Omental fat pad (tissue), 3 donors: ENCODE measurements at regions not wholly inside any gene's neighbourhood (a gene's known extent, or its start where the extent isn't known, plus 50 kb on each side); places are given as distances from the start of the nearest gene placed in this dataset.

Experiments used
- ATAC-seq: fragments of 150-250 bp; one replicate; pipeline ENCODE4 v1.9.1; 2016; ENCODE audit warnings: mild to moderate bottlenecking, moderate library complexity; ENCODE audit not compliant: low FRiP score
- DNase-seq: peaks from one replicate; pipeline ENCODE4 v3.0.0-alpha.2; 2019; ENCODE audit warnings: low spot score
- TF ChIP-seq, protein P1 (sequence below), 3 donors: fragments of 450-650 bp; IDR thresholded peaks; one replicate each; pipeline ENCODE4 v1.5.1; 2016 to 2017; ENCODE audit warnings: antibody characterized with exemption in 3 of 3, mild to moderate bottlenecking in 3 of 3, moderate library complexity in 2 of 3

DNA sequence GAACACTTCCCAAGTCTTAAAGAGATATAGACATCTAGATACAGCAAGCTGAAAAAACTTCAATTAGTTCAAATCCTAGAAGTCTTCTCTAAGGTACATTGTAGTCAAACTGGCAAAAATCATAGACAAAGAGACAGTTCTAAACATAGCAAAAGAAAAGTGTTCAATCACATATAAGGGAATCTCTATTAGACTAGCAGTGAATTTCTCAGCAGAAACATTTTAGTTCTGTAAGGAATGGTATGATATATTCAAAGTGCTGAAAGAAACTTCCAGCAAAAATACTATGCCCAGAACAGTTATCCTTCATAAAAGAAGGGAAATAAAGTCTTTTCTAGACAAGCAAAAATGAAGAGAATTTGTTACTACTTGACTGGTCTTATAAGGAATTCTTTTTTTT lies 186.3 kb upstream of the SYNCRIP start:
- no peak for ATAC-seq
- no peak for DNase-seq
- TF ChIP-seq, protein P1, sequence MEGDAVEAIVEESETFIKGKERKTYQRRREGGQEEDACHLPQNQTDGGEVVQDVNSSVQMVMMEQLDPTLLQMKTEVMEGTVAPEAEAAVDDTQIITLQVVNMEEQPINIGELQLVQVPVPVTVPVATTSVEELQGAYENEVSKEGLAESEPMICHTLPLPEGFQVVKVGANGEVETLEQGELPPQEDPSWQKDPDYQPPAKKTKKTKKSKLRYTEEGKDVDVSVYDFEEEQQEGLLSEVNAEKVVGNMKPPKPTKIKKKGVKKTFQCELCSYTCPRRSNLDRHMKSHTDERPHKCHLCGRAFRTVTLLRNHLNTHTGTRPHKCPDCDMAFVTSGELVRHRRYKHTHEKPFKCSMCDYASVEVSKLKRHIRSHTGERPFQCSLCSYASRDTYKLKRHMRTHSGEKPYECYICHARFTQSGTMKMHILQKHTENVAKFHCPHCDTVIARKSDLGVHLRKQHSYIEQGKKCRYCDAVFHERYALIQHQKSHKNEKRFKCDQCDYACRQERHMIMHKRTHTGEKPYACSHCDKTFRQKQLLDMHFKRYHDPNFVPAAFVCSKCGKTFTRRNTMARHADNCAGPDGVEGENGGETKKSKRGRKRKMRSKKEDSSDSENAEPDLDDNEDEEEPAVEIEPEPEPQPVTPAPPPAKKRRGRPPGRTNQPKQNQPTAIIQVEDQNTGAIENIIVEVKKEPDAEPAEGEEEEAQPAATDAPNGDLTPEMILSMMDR (IDR thresholded peaks at IDR 0.05) = no peak

DNA sequence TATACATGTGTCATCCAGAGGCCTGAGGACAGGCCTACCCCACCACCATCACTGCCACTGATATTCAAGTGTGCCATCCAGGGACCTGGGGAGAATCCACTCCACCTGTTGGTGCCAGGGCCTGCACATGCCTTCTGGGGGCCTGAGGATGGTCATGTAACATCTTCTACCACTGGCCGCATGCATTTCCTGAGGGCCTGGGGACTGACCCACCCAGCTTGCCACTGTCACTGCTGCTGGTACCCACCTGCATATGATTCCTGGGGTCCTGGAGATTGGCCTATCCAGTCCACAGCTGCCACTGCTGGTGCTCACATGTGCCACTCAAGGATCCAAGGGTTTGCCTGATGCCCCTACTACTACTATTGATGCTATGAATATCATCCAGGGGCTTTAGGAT lies 184.3 kb upstream of the SYNCRIP start:
- TF ChIP-seq, protein P1 (IDR thresholded peaks at IDR 0.05) = no peak
- no peak for ATAC-seq
- no peak for DNase-seq

DNA sequence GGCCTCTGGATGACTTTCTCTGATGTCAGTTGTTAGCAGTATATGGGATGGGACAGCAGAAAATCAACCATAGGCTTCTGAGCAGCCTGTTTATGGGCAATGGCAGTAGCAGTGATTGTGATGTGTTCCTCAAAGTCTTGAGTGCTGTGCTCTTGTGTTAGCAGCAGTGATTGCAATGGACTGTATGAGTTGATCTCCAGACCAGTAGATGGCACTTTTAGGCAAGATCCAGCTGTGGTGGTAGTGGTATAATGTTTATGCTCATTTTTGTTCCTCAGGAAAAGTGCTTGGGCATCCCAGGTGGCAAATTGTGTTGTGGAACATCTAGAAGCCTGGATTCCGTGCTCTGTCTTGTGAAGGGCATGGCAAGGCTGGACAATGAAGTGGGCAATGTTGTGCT lies 181.6 kb upstream of the SYNCRIP start:
- DNase-seq (no peak), ATAC-seq (no peak)
- TF ChIP-seq, protein P1 (IDR thresholded peaks at IDR 0.05) = no peak

DNA sequence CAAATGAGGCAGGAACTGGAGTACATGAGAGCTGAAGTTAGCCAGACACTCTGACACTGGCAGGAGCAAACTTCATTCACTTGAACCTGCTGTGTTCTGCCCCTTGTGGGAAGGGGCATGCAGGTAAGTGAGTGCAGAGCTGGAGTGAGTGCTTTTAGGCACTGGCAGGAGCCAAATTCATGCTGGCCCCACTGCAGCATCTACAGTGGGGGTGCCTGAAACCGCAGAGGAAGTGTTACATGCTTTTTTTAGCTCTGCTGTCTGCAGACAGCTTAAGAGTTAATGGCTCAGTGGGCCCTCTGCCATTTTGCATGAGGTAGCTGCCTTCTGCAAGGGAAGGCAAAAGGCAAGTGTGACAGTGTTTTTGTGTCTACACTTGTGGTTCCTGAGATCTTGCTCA lies 167.9 kb upstream of the SYNCRIP start:
- TF ChIP-seq, protein P1 (IDR thresholded peaks at IDR 0.05) = no peak
- DNase-seq (no peak), ATAC-seq (no peak)

DNA sequence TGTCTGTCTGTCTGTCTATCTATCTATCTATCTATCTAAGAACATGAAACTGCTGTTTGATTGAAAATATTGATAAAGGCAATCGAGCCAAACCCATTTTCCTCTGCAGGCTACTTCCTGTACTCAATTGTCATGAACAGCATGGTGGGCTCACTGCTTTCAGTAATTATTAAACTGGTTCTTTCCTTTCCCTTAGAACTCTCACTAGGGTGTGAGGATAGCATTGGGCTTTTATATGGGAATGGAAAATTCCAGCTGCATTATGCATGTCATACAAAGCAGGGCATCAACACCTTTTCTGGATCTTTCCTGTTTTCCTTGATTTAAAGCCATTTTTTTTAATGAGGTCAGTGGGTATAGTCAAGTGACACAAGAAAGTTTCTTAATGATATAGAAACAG lies 161.0 kb upstream of the SYNCRIP start:
- ATAC-seq = no peak
- TF ChIP-seq, protein P1 (IDR thresholded peaks at IDR 0.05) = no peak
- DNase-seq = no peak

DNA sequence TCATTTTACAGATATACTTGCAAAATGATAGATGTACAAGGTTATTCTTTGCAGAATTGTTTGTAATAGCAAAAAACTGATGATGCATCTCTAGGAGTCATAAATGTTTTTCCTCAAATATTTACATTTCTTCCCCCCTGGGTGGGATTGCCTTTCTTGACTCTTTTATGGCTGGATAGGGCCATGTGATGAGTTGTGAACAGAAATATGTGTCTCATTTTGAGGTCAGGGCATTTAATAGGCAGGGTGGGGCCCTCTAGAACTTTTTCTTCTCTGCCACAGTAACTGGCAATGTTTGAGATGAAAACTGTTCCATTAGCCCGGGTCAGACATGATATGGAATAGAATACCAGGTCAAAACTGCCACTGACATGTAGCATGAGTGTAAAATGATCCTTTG lies 159.5 kb upstream of the SYNCRIP start:
- no peak for DNase-seq
- TF ChIP-seq, protein P1 (IDR thresholded peaks at IDR 0.05) = no peak
- no peak for ATAC-seq

DNA sequence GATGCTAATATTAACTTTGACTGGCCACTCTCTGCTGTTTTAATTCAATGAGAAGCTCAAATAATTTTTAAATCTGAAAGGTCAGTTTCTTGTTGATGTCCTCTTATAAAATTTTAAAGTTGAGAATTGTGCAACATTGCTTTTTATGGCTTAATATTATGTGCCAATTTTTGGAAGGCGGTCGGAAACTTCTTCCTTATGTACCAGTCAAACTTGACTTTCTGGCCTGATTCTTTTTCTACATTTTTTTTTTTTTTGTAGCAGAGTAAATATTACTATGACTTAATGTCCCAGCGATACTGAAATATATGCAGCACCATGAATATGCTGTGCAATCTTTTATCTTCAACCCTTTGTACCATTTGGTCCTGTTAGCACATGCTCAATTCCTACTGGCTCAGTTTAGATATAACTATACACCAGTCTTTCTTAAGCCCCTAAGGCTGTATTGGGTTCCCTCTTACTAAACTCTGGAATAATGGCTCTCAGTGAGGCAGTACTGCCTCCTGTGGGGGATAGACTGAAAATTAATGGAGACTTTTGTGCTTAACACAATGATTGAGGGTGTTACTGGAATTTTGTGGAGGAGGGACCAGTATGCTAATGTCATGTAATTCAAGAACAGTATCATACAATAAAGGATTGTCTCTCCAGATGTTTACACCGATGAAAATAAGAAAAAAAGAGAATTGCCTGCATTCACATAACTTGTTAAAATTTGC lies 156.4 kb upstream of the SYNCRIP start:
- TF ChIP-seq, protein P1 (IDR thresholded peaks at IDR 0.05) = no peak
- DNase-seq = no peak
- no peak for ATAC-seq
